IMR-90 (cell line): ENCODE measurements at regions not wholly inside any gene's neighbourhood (a gene's known extent, or its start where the extent isn't known, plus 50 kb on each side); places are given as distances from the start of the nearest gene placed in this dataset.
A peak's percentile ranks its signal among the peaks of the same experiment; 100 is the strongest.

ENCODE experiments used
- ATAC-seq: fragments of 200-7000 bp; cut with Tn5 transposase; 2 replicates; pipeline ENCODE4 v1.9.1; 2020; ENCODE audit warnings: low read depth, mild to moderate bottlenecking, moderate library complexity
- BruUV-seq: library from RNA; stranded (reverse); fragments of 400-500 nt; replicated peaks from 2 replicates; lab custom pipeline; 2021; lab: Mats Ljungman, UMichigan
- CTCF ChIA-PET: fragments of 300-600 bp; formaldehyde crosslinking; extraction: SDS; loops from one replicate; lab custom pipeline; 2021; ENCODE audit warnings: antibody characterized with exemption; lab: Yijun Ruan, JAX
- POLR2A ChIA-PET: fragments of 300-600 bp; sonication (Branson Sonifier 250); formaldehyde crosslinking; loops from one replicate; lab custom pipeline; 2022; ENCODE audit warnings: antibody characterized with exemption; ENCODE audit not compliant: unreplicated experiment; lab: Charles Lee
- DNase-seq: peaks from one replicate; pipeline ENCODE4 v3.0.0; 2013
- H2AFZ ChIP-seq: replicated peaks from 2 replicates; pipeline ENCODE3; 2013; ENCODE audit warnings: low read length, mild to moderate bottlenecking; ENCODE audit not compliant: poor library complexity
- H2AK5ac ChIP-seq: 2 replicates; pipeline ENCODE4 v1.6.1; 2013; ENCODE audit warnings: low read depth, low read length, inconsistent platforms
- H2AK9ac ChIP-seq: replicated peaks from 2 replicates; pipeline ENCODE3; 2013; ENCODE audit warnings: mild to moderate bottlenecking, low read depth, low read length, moderate library complexity; ENCODE audit not compliant: poor library complexity
- H2BK120ac ChIP-seq: 2 replicates; pipeline ENCODE4 v1.6.1; 2013; ENCODE audit warnings: low read depth, low read length, inconsistent platforms
- H2BK15ac ChIP-seq: 3 replicates; pipeline ENCODE4 v1.6.1; 2013; ENCODE audit warnings: low read depth, low read length, inconsistent platforms
- H2BK20ac ChIP-seq: 2 replicates; pipeline ENCODE4 v1.6.1; 2013; ENCODE audit warnings: low read depth, mild to moderate bottlenecking, inconsistent platforms, low read length, moderate library complexity
- H2BK5ac ChIP-seq: 2 replicates; pipeline ENCODE4 v1.6.1; 2013; ENCODE audit warnings: mild to moderate bottlenecking, low read depth, low read length, inconsistent platforms; ENCODE audit not compliant: poor library complexity, severe bottlenecking
- H3K14ac ChIP-seq: replicated peaks from 2 replicates; pipeline ENCODE4 v1.6.1; 2013; ENCODE audit warnings: low read depth, low read length, inconsistent platforms
- H3K18ac ChIP-seq: 2 replicates; pipeline ENCODE4 v1.6.1; 2013; ENCODE audit warnings: low read depth, low read length, control low read depth
- H3K23ac ChIP-seq: 2 replicates; pipeline ENCODE4 v1.6.1; 2013; ENCODE audit warnings: low read depth, low read length, inconsistent platforms
- H3K27ac ChIP-seq: 2 replicates; pipeline ENCODE4 v1.5.1; 2013; ENCODE audit warnings: mild to moderate bottlenecking, control low read depth, low read length; ENCODE audit not compliant: insufficient read depth
- H3K27me3 ChIP-seq: 2 replicates; pipeline ENCODE4 v1.6.1; 2013; ENCODE audit warnings: low read length; ENCODE audit not compliant: control insufficient read depth, insufficient read depth
- H3K36me3 ChIP-seq: 2 replicates; pipeline ENCODE4 v1.6.1; 2013; ENCODE audit warnings: low read length, mixed read lengths; ENCODE audit not compliant: control insufficient read depth, insufficient read depth
- H3K4ac ChIP-seq: 2 replicates; pipeline ENCODE4 v1.6.1; 2013; ENCODE audit warnings: low read depth, low read length, inconsistent platforms
- H3K4me1 ChIP-seq: 2 replicates; pipeline ENCODE4 v1.6.1; 2013; ENCODE audit warnings: low read length, mixed read lengths; ENCODE audit not compliant: control insufficient read depth, insufficient read depth
- H3K4me2 ChIP-seq: 2 replicates; pipeline ENCODE4 v1.6.1; 2013; ENCODE audit warnings: low read depth, mild to moderate bottlenecking, control low read depth, low read length, moderate library complexity
- H3K4me3 ChIP-seq: 2 replicates; pipeline ENCODE4 v1.5.1; 2013; ENCODE audit warnings: low read depth, mild to moderate bottlenecking, control low read depth, low read length, moderate library complexity; ENCODE audit not compliant: insufficient read depth
- H3K56ac ChIP-seq: 2 replicates; pipeline ENCODE4 v1.6.1; 2013; ENCODE audit warnings: low read length, inconsistent platforms; ENCODE audit not compliant: insufficient read depth; ENCODE audit errors: extremely low read depth
- H3K79me1 ChIP-seq, 2 experiments: 2 replicates each; pipeline ENCODE4 v1.6.1; 2013; ENCODE audit warnings: low read length in 2 of 2, inconsistent platforms in 1 of 2, low read depth in 1 of 2
- H3K9ac ChIP-seq: 2 replicates; pipeline ENCODE4 v1.6.1; 2013; ENCODE audit warnings: low read depth, low read length, control low read depth
- H3K9me1 ChIP-seq: 2 replicates; pipeline ENCODE4 v1.6.1; 2013; ENCODE audit warnings: low read length, inconsistent platforms; ENCODE audit not compliant: insufficient read depth
- H3K9me3 ChIP-seq: 2 replicates; pipeline ENCODE4 v1.6.1; 2013; ENCODE audit warnings: low read length; ENCODE audit not compliant: control insufficient read depth, insufficient read depth
- H4K20me1 ChIP-seq: 2 replicates; pipeline ENCODE4 v1.6.1; 2013; ENCODE audit warnings: low read length, inconsistent platforms; ENCODE audit not compliant: insufficient read depth
- H4K5ac ChIP-seq: 2 replicates; pipeline ENCODE4 v1.6.1; 2013; ENCODE audit warnings: mild to moderate bottlenecking, low read depth, low read length, control low read depth
- H4K8ac ChIP-seq, 2 experiments: 2 replicates each; pipeline ENCODE4 v1.6.1; 2013; ENCODE audit warnings: low read depth in 2 of 2, low read length in 2 of 2, control low read depth in 1 of 2, inconsistent platforms in 1 of 2
- H4K91ac ChIP-seq: 2 replicates; pipeline ENCODE4 v1.6.1; 2013; ENCODE audit warnings: low read depth, low read length, inconsistent platforms; ENCODE audit not compliant: insufficient read depth
- BHLHE40 ChIP-seq: fragments of 150-350 bp; IDR thresholded peaks from 2 replicates; pipeline ENCODE4 v1.6.1; 2016; ENCODE audit warnings: mild to moderate bottlenecking, low read depth, low read length
- CEBPB ChIP-seq: IDR thresholded peaks from 2 replicates; pipeline ENCODE4 v1.6.1; 2012; ENCODE audit warnings: low read depth, low read length, improper control_type of control experiment
- CHD1 ChIP-seq: IDR thresholded peaks from 2 replicates; pipeline ENCODE4 v1.6.1; 2012; ENCODE audit warnings: low read depth, low read length, improper control_type of control experiment
- CTCF ChIP-seq: conservative IDR thresholded peaks from 2 replicates; pipeline ENCODE4 v1.5.1; 2012; ENCODE audit warnings: mild to moderate bottlenecking, low read depth, low read length, improper control_type of control experiment
- ELK1 ChIP-seq: fragments of 150-350 bp; IDR thresholded peaks from 2 replicates; pipeline ENCODE4 v1.6.1; 2016; ENCODE audit warnings: low read depth, mild to moderate bottlenecking, low read length, moderate library complexity, borderline replicate concordance
- FOS ChIP-seq: fragments of 150-350 bp; IDR thresholded peaks from 2 replicates; pipeline ENCODE4 v1.6.1; 2016; ENCODE audit warnings: low read depth, low read length
- MAFK ChIP-seq: IDR thresholded peaks from 2 replicates; pipeline ENCODE4 v1.6.1; 2012; ENCODE audit warnings: low read depth, low read length, improper control_type of control experiment
- MAZ ChIP-seq: IDR thresholded peaks from 2 replicates; pipeline ENCODE4 v1.6.1; 2012; ENCODE audit warnings: low read depth, mild to moderate bottlenecking, low read length, improper control_type of control experiment, moderate library complexity, borderline replicate concordance
- MXI1 ChIP-seq: IDR thresholded peaks from 2 replicates; pipeline ENCODE4 v1.6.1; 2012; ENCODE audit warnings: low read depth, mild to moderate bottlenecking, low read length, moderate library complexity, borderline replicate concordance
- NFE2L2 ChIP-seq: fragments of 150-350 bp; IDR thresholded peaks from 2 replicates; pipeline ENCODE4 v1.6.1; 2016; ENCODE audit warnings: low read depth, mild to moderate bottlenecking, low read length
- POLR2A ChIP-seq: IDR thresholded peaks from 2 replicates; pipeline ENCODE4 v1.6.1; 2012; ENCODE audit warnings: mild to moderate bottlenecking, low read depth, low read length
- RAD21 ChIP-seq: IDR thresholded peaks from 2 replicates; pipeline ENCODE4 v1.6.1; 2012; ENCODE audit warnings: low read length, improper control_type of control experiment
- RCOR1 ChIP-seq: IDR thresholded peaks from 2 replicates; pipeline ENCODE4 v1.6.1; 2012; ENCODE audit warnings: mild to moderate bottlenecking, low read length, improper control_type of control experiment; ENCODE audit not compliant: insufficient replicate concordance
- RFX5 ChIP-seq: IDR thresholded peaks from 2 replicates; pipeline ENCODE4 v1.8.0; 2012; ENCODE audit warnings: low read depth, mild to moderate bottlenecking, low read length, moderate library complexity
- SMC3 ChIP-seq: fragments of 150-350 bp; IDR thresholded peaks from 2 replicates; pipeline ENCODE4 v1.6.1; 2016; ENCODE audit warnings: low read depth, mild to moderate bottlenecking, antibody characterized with exemption, low read length, moderate library complexity
- USF2 ChIP-seq: fragments of 150-350 bp; IDR thresholded peaks from 2 replicates; pipeline ENCODE4 v1.6.1; 2017; ENCODE audit warnings: mild to moderate bottlenecking, antibody characterized with exemption, low read length, low read depth
- WGBS, 2 experiments: methylation state at CpG; one replicate each; pipeline versions ENCODE4 v1.1.5 to v1.1.7; 2013; ENCODE audit warnings: missing lambda C conversion rate in 2 of 2; ENCODE audit not compliant: insufficient read length in 1 of 2; ENCODE audit errors: extremely low coverage in 2 of 2; 5-methylcytosine and 5-hydroxymethylcytosine counted together
- dilution Hi-C: fragments of 300-500 bp; cut with HindIII; formaldehyde crosslinking; loops from one replicate; pipeline ENCODE4 v1.14.3; 2018; ENCODE audit warnings: low sequenced_read_pairs; ENCODE audit not compliant: unreplicated experiment
- in situ Hi-C: fragments of 300-500 bp; cut with MboI; formaldehyde crosslinking; loops from 3 replicates; pipeline ENCODE4 v1.14.3; 2019; ENCODE audit warnings: low sequenced_read_pairs, inconsistent platforms, mixed read lengths
- intact Hi-C: fragments of 100-400 bp; cut with micrococcal nuclease; formaldehyde crosslinking; loops from 2 replicates; pipeline ENCODE4 v1.10.0; 2022

- no peak overlapping the region for H2BK120ac ChIP-seq
- no peak overlapping the region for H2AFZ ChIP-seq
- no peak for TF ChIP-seq MAZ
- no peak for TF ChIP-seq BHLHE40
- no peak for TF ChIP-seq ELK1
- TF ChIP-seq RCOR1 = no peak
- TF ChIP-seq CHD1 = no peak
- no peak for TF ChIP-seq NFE2L2
- TF ChIP-seq POLR2A = no peak
- no peak for TF ChIP-seq SMC3
- TF ChIP-seq CEBPB = no peak
- no peak for TF ChIP-seq RAD21
- no peak for TF ChIP-seq CTCF
- no peak for TF ChIP-seq RFX5
- TF ChIP-seq USF2 = no peak
- TF ChIP-seq FOS = no peak
- TF ChIP-seq MXI1 = no peak
- no peak for TF ChIP-seq MAFK
- H3K18ac ChIP-seq = no peak overlapping the region
- no peaks in the 10 kb centered on the region for H4K20me1 ChIP-seq
- no peaks in the 10 kb centered on the region for H3K9me3 ChIP-seq
- intact Hi-C loops (no loop called here), dilution Hi-C loops (no loop called here), in situ Hi-C loops (no loop called here)
- BruUV-seq = no TSS peak
- no CpG with 5 or more reads among the region's 1 CpG for WGBS, 2 experiments
- H2BK5ac ChIP-seq = no peak overlapping the region
- no peak overlapping the region for H3K4me2 ChIP-seq
- H3K9me1 ChIP-seq = no peaks in the 10 kb centered on the region
- no peak overlapping the region for H3K4ac ChIP-seq
- H3K9ac ChIP-seq = no peak overlapping the region
- peaks cover 4% of the 10 kb centered on the region for H3K4me1 ChIP-seq
- ChIA-PET POLR2A (no interaction called here), CTCF (interaction anchor here (0.5 kb wide), 1 partner anchor 35 kb away, joined by 3 read pairs; no protein-coding TSS in a partner anchor)
- no peak overlapping the region for H3K56ac ChIP-seq
- no peak overlapping the region for H3K27ac ChIP-seq
- no peak overlapping the region for H4K8ac ChIP-seq
- no peak overlapping the region for H4K5ac ChIP-seq
- no peak overlapping the region for H2AK5ac ChIP-seq
- H3K36me3 ChIP-seq = no peaks in the 10 kb centered on the region
- no peak overlapping the region for H2AK9ac ChIP-seq
- H3K79me1 ChIP-seq = no peaks in the 10 kb centered on the region
- no peak overlapping the region for H4K91ac ChIP-seq
- no peak overlapping the region for H3K4me3 ChIP-seq
- DNase-seq = peak; percentile 16
- no peaks in the 10 kb centered on the region; the same call in 1 of the 2 replicates for H3K27me3 ChIP-seq
- ATAC-seq = no peak; the same call in 1 of the 2 replicates
- no peak overlapping the region for H3K23ac ChIP-seq
- H2BK20ac ChIP-seq = no peak overlapping the region
- H3K14ac ChIP-seq = no peak overlapping the region
- no peak overlapping the region for H2BK15ac ChIP-seq
These were observed 239.1 kb downstream of the DIO2 start for GRCh38 chr14:79972230-79972629.
